ENCODE measurements at regions not wholly inside any gene's neighbourhood (a gene's known extent, or its start where the extent isn't known, plus 50 kb on each side); places are given as distances from the start of the nearest gene placed in this dataset.

- no peaks in the 10 kb centered on the region for H3K4me1 Mint-ChIP-seq
- no peak overlapping the region for H3K4me3 Mint-ChIP-seq
- Histone ChIP-seq H3K4me2 (no peak overlapping the region), H3K27me3 (ENCODE audit: insufficient read depth) (no peaks in the 10 kb centered on the region), H3K27ac (ENCODE audit: low read depth) (no peak overlapping the region), H3K9me2 (ENCODE audit: insufficient read depth) (no peaks in the 10 kb centered on the region), H3K4me1 (ENCODE audit: insufficient read depth) (no peaks in the 10 kb centered on the region), H3K4me3 (no peak overlapping the region), H3F3A (replicated peaks; ENCODE audit: low read depth) (no peaks in the 10 kb centered on the region), H3K79me2 (replicated peaks; ENCODE audit: insufficient read depth) (no peaks in the 10 kb centered on the region), H2AFZ (no peak overlapping the region), H4K20me1 (replicated peaks; ENCODE audit: insufficient read depth) (no peaks in the 10 kb centered on the region), H3K36me3 (ENCODE audit: insufficient read depth) (no peaks in the 10 kb centered on the region)
- peaks cover 91% of the 10 kb centered on the region for H3K9me3 Mint-ChIP-seq
- no peak for DNase-seq (ENCODE audit: low spot score)
- TF ChIP-seq JUNB (IDR thresholded peaks at IDR 0.05; ENCODE audit: unreplicated experiment) (no peak), CREB1 (CRISPR knock-in tag; IDR thresholded peaks at IDR 0.05; ENCODE audit: low read depth) (no peak), NANOG (IDR thresholded peaks at IDR 0.05; ENCODE audit: borderline replicate concordance) (no peak)
- H3K36me3 Mint-ChIP-seq (ENCODE audit: low read depth), result no peaks in the 10 kb centered on the region; the same call in 2 of the 3 replicates
- H3K27me3 Mint-ChIP-seq (ENCODE audit: insufficient read depth, low read depth, poor library complexity), result no peaks in the 10 kb centered on the region
- no peak for ATAC-seq
- H3K27ac Mint-ChIP-seq, result no peak overlapping the region
Measured at GRCh38 chrY:8705636-8706300, 631.5 kb upstream of the TSPY4 start.

- Histone ChIP-seq H2AFZ (no peak overlapping the region), H3K4me3 (no peak overlapping the region), H3K36me3 (ENCODE audit: insufficient read depth) (no peaks in the 10 kb centered on the region), H3F3A (replicated peaks; ENCODE audit: low read depth) (no peaks in the 10 kb centered on the region), H4K20me1 (replicated peaks; ENCODE audit: insufficient read depth) (no peaks in the 10 kb centered on the region), H3K9me2 (ENCODE audit: insufficient read depth) (no peaks in the 10 kb centered on the region), H3K4me2 (no peak overlapping the region), H3K27me3 (ENCODE audit: insufficient read depth) (no peaks in the 10 kb centered on the region), H3K4me1 (ENCODE audit: insufficient read depth) (no peaks in the 10 kb centered on the region), H3K27ac (ENCODE audit: low read depth) (no peak overlapping the region), H3K79me2 (replicated peaks; ENCODE audit: insufficient read depth) (no peaks in the 10 kb centered on the region)
- TF ChIP-seq POLR2AphosphoS5 (IDR thresholded peaks at IDR 0.05; ENCODE audit: low read depth), result no peak
- no peak for TF ChIP-seq ETS1 (IDR thresholded peaks at IDR 0.05)
- TF ChIP-seq CTCF (conservative IDR thresholded peaks at IDR 0.05; ENCODE audit: low read depth in 2 of 2), result no peak
- TF ChIP-seq STAT1 (IDR thresholded peaks at IDR 0.05; ENCODE audit: unreplicated experiment), result no peak
- TF ChIP-seq EZH2 (IDR thresholded peaks at IDR 0.05; ENCODE audit: low read depth, unreplicated experiment), result no peak
- no peak for TF ChIP-seq JUNB (IDR thresholded peaks at IDR 0.05; ENCODE audit: unreplicated experiment)
- H3K27me3 Mint-ChIP-seq (ENCODE audit: insufficient read depth, low read depth, poor library complexity), result no peaks in the 10 kb centered on the region
- peaks cover 85% of the 10 kb centered on the region for H3K9me3 Mint-ChIP-seq
- no peak overlapping the region for H3K27ac Mint-ChIP-seq
- ATAC-seq, result no peak
- DNase-seq (ENCODE audit: low spot score), result no peak
- no peaks in the 10 kb centered on the region; the same call in 2 of the 3 replicates for H3K36me3 Mint-ChIP-seq (ENCODE audit: low read depth)
- no peaks in the 10 kb centered on the region for H3K4me1 Mint-ChIP-seq
- H3K4me3 Mint-ChIP-seq, result no peak overlapping the region
Measured at GRCh38 chrY:8712296-8712695, 625.0 kb upstream of the TSPY4 start.
